Right atrium auricular region (tissue), 2 donors: ENCODE measurements at regions not wholly inside any gene's neighbourhood (a gene's known extent, or its start where the extent isn't known, plus 50 kb on each side); places are given as distances from the start of the nearest gene placed in this dataset.
"Not testable (repeated sequence)": the region's sequence is repeated elsewhere in the genome, so short reads cannot be mapped to it uniquely, and the experiment has no call there.

Source experiments
- DNase-seq: peaks from one replicate; pipeline ENCODE4 v3.0.0-alpha.2; 2019; ENCODE audit warnings: low spot score
- H3K27ac ChIP-seq, 2 donors: fragments of 200-600 bp; sonication (generic); 1 replicate in 1 of 2; 2 replicates in 1 of 2; pipeline ENCODE4 v1.5.1; 2016 to 2019
- H3K27me3 ChIP-seq, 2 donors: fragments of 200-600 bp; sonication (generic); one replicate each; pipeline versions ENCODE4 v1.5.1 to v1.6.0; 2017 to 2019
- H3K36me3 ChIP-seq: fragments of 200-600 bp; sonication (generic); one replicate; pipeline ENCODE4 v1.5.1; 2016
- H3K4me1 ChIP-seq, 2 donors: fragments of 200-600 bp; sonication (generic); one replicate each; pipeline versions ENCODE4 v1.5.1 to v1.6.0; 2017 to 2019
- H3K4me3 ChIP-seq, 2 donors: fragments of 200-600 bp; sonication (generic); 1 replicate in 1 of 2; 2 replicates in 1 of 2; pipeline ENCODE4 v1.5.1; 2017 to 2019; ENCODE audit warnings: mild to moderate bottlenecking in 1 of 2, moderate library complexity in 1 of 2
- H3K9me3 ChIP-seq, 2 donors: fragments of 200-600 bp; sonication (generic); one replicate each; pipeline ENCODE4 v1.5.1; 2019
- TF ChIP-seq, protein P1 (sequence below), 2 donors: fragments of 200-600 bp; sonication (generic); IDR thresholded peaks; one replicate each; pipeline ENCODE4 v1.5.1; 2019; ENCODE audit warnings: antibody characterized with exemption in 2 of 2

DNA sequence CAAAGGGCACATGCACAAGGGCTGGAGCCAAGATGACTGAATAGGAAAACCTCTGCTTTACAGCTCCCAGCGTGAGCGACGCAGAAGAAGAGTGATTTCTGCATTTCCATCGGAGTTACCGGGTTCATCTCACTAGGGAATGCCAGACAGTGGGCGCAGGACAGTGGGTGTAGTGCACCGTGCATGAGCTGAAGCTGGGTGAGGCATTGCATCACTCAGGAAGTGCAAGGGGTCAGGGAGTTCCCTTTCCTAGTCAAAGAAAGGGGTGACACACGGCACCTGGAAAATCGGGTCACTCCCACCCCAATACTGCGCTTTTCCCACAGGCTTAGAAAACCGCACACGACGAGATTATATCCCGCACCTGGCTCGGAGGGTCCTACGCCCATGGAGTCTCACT lies 64.5 kb upstream of the HTR1E start:
- H3K27ac ChIP-seq, DNase-seq, H3K27me3 ChIP-seq, H3K4me1 ChIP-seq, H3K36me3 ChIP-seq, H3K4me3 ChIP-seq: not testable (repeated sequence)
- H3K9me3 ChIP-seq: peaks cover 0 to 36% of the 10 kb centered on the region in 2 donors

DNA sequence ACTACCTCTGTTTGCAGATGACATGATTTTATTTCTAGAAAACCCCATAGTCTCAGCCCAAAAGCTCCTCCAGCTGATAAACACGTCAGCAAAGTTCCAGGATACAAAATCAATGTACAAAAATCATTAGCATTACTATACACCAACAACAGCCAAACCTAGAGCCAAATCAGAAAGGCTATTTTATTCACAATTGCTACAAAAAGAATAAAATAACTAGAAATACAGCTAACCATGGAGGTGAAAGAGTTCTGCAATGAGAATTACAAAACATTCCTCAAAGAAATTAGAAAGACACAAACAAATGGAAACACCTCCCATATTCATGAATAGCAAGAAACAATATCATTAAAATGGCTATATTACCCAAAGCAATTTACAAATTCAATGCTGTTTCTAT lies 65.6 kb upstream of the HTR1E start:
- no peak overlapping the region for H3K27ac ChIP-seq
- H3K36me3 ChIP-seq: no peaks in the 10 kb centered on the region
- TF ChIP-seq, protein P1, sequence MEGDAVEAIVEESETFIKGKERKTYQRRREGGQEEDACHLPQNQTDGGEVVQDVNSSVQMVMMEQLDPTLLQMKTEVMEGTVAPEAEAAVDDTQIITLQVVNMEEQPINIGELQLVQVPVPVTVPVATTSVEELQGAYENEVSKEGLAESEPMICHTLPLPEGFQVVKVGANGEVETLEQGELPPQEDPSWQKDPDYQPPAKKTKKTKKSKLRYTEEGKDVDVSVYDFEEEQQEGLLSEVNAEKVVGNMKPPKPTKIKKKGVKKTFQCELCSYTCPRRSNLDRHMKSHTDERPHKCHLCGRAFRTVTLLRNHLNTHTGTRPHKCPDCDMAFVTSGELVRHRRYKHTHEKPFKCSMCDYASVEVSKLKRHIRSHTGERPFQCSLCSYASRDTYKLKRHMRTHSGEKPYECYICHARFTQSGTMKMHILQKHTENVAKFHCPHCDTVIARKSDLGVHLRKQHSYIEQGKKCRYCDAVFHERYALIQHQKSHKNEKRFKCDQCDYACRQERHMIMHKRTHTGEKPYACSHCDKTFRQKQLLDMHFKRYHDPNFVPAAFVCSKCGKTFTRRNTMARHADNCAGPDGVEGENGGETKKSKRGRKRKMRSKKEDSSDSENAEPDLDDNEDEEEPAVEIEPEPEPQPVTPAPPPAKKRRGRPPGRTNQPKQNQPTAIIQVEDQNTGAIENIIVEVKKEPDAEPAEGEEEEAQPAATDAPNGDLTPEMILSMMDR (IDR thresholded peaks at IDR 0.05): no peak
- no peaks in the 10 kb centered on the region for H3K27me3 ChIP-seq
- H3K4me1 ChIP-seq: no peaks in the 10 kb centered on the region
- peaks cover 0 to 36% of the 10 kb centered on the region in 2 donors for H3K9me3 ChIP-seq
- no peak for DNase-seq
- no peak overlapping the region for H3K4me3 ChIP-seq

DNA sequence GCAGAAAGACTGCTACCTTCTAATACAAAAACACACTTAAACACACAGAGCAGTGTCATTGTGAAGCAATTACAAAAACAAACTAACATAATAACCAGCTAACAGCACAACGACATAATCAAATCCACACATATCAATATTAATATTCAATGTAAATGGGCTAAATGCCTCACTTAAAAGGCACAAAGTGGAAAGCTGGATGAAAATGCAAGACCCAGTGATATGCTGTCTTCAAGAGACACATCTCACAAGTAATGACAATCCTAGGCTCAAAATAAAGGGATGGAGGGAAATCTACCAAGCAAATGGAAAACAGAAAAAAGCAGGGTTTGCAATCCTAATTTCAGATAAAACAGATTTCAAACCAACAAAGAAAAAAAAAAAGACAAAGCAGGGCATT lies 67.8 kb upstream of the HTR1E start:
- TF ChIP-seq, protein P1 (IDR thresholded peaks at IDR 0.05): no peak
- H3K9me3 ChIP-seq: peaks cover 0 to 36% of the 10 kb centered on the region in 2 donors
- no peak overlapping the region for H3K4me3 ChIP-seq
- no peaks in the 10 kb centered on the region for H3K27me3 ChIP-seq
- H3K4me1 ChIP-seq: no peaks in the 10 kb centered on the region
- no peak for DNase-seq
- H3K36me3 ChIP-seq: no peaks in the 10 kb centered on the region
- no peak overlapping the region for H3K27ac ChIP-seq

DNA sequence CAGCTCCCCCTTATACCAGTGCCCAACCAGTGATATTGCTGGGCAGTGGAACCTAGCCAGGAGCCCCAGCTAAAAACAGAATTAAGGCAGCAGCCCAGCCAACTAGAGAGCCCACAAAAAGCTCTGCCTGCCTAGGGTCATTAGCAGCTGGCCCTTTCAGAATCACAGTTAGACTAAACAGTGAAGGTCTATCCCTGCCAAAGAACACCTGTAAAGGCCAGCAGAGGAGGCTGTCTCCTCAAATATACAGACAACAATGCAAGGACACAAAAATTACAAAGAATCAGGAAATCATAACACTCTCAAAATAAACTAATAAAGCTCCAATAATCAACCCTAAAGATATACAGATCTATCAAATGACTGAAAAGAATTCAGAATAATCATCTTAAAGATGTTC lies 77.8 kb upstream of the HTR1E start:
- TF ChIP-seq, protein P1 (IDR thresholded peaks at IDR 0.05): no peak
- Histone ChIP-seq H3K27me3 (no peaks in the 10 kb centered on the region), H3K4me1 (no peaks in the 10 kb centered on the region), H3K36me3 (no peaks in the 10 kb centered on the region), H3K4me3 (no peak overlapping the region), H3K9me3 (no peaks in the 10 kb centered on the region), H3K27ac (no peak overlapping the region)
- no peak for DNase-seq

DNA sequence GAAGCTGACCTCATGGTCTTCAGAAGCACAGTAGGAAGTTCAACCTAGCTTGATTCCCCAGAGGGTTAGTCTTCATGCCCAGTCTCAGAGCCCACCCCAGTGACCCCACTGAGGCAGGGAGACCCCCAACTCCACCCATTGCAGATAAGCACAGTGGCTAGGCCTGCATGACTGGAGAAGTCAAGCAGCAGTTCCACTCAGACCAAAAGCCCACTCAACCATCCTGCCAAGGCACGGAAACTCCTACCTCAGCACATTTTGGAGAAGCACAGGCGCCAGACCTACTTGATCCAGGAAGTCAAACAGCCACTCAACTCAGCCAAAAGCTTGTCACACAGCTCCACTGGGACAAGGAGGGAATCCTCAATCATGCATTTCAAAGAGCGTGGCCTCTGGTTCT lies 78.4 kb upstream of the HTR1E start:
- Histone ChIP-seq H3K36me3 (no peaks in the 10 kb centered on the region), H3K4me1 (no peaks in the 10 kb centered on the region), H3K4me3 (no peak overlapping the region), H3K27me3 (no peaks in the 10 kb centered on the region), H3K27ac (no peak overlapping the region), H3K9me3 (no peaks in the 10 kb centered on the region)
- TF ChIP-seq, protein P1 (IDR thresholded peaks at IDR 0.05): no peak
- DNase-seq: no peak

DNA sequence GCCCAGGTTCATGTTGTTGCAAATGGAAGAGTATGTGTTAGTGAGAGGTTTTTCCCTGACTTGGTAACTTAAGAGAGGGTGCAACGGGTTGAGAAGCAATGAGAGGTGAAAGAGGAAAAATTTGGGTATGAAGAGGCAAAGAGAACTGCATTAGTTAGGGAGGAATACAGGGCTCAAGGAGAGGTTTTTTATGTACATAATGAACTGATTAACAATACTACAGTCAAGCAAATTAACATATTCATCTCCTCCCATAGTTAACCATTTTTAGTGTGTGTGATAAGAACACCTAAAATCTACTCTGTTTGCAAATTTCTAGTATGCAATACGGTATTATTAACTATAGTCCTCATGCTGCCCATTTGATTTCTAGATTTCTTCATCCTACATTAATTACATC lies 79.5 kb upstream of the HTR1E start:
- TF ChIP-seq, protein P1 (IDR thresholded peaks at IDR 0.05): no peak
- Histone ChIP-seq H3K4me1 (no peaks in the 10 kb centered on the region), H3K9me3 (no peaks in the 10 kb centered on the region), H3K27me3 (no peaks in the 10 kb centered on the region), H3K36me3 (no peaks in the 10 kb centered on the region), H3K27ac (no peak overlapping the region), H3K4me3 (no peak overlapping the region)
- no peak for DNase-seq
